ENCODE measurements at regions not wholly inside any gene's neighbourhood (a gene's known extent, or its start where the extent isn't known, plus 50 kb on each side); places are given as distances from the start of the nearest gene placed in this dataset.

- no peaks in the 10 kb centered on the region for H3K9me3 ChIP-seq (ENCODE audit: control insufficient read depth, insufficient read depth, low read depth, low read length)
- ChIA-PET POLR2A (no interaction called here), CTCF (no interaction called here)
- no peaks in the 10 kb centered on the region for H3K36me3 ChIP-seq (ENCODE audit: control insufficient read depth in 2 of 2, insufficient read depth in 1 of 2, low read length in 2 of 2)
- H3K27ac ChIP-seq (ENCODE audit: extremely low read depth, low read depth, low read length), result no peak overlapping the region
- H3K4me1 ChIP-seq (ENCODE audit: control insufficient read depth, insufficient read depth, low read length), result no peaks in the 10 kb centered on the region
- TF ChIP-seq ZNF311 (tag by site-specific recombination; IDR thresholded peaks at IDR 0.05; ENCODE audit: borderline replicate concordance) (no peak), ZNF610 (tag by site-specific recombination; IDR thresholded peaks at IDR 0.05; ENCODE audit: borderline replicate concordance) (no peak), ZNF416 (tag by site-specific recombination; IDR thresholded peaks at IDR 0.05) (no peak), ZNF521 (tag by site-specific recombination; IDR thresholded peaks at IDR 0.05) (no peak), ZNF624 (tag by site-specific recombination; IDR thresholded peaks at IDR 0.05) (no peak), ZNF843 (tag by site-specific recombination; IDR thresholded peaks at IDR 0.05) (no peak), ZNF704 (tag by site-specific recombination; IDR thresholded peaks at IDR 0.05) (no peak), ZNF600 (tag by site-specific recombination; IDR thresholded peaks at IDR 0.05) (no peak), ZNF223 (tag by site-specific recombination; IDR thresholded peaks at IDR 0.05) (no peak), TSHZ1 (tag by site-specific recombination; IDR thresholded peaks at IDR 0.05; ENCODE audit: borderline replicate concordance) (no peak), ZBTB6 (tag by site-specific recombination; IDR thresholded peaks at IDR 0.05) (no peak), MEIS1 (CRISPR knock-in tag; IDR thresholded peaks at IDR 0.05; ENCODE audit: borderline replicate concordance) (no peak), ZNF518A (tag by site-specific recombination; conservative IDR thresholded peaks at IDR 0.05; ENCODE audit: low read depth) (no peak)
- TF ChIP-seq, protein P1, sequence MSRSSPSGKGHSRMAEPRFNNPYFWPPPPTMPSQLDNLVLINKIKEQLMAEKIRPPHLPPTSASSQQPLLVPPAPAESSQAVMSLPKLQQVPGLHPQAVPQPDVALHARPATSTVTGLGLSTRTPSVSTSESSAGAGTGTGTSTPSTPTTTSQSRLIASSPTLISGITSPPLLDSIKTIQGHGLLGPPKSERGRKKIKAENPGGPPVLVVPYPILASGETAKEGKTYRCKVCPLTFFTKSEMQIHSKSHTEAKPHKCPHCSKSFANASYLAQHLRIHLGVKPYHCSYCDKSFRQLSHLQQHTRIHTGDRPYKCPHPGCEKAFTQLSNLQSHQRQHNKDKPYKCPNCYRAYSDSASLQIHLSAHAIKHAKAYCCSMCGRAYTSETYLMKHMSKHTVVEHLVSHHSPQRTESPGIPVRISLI (tag by site-specific recombination; IDR thresholded peaks at IDR 0.05), result no peak
- TF ChIP-seq, protein P2, sequence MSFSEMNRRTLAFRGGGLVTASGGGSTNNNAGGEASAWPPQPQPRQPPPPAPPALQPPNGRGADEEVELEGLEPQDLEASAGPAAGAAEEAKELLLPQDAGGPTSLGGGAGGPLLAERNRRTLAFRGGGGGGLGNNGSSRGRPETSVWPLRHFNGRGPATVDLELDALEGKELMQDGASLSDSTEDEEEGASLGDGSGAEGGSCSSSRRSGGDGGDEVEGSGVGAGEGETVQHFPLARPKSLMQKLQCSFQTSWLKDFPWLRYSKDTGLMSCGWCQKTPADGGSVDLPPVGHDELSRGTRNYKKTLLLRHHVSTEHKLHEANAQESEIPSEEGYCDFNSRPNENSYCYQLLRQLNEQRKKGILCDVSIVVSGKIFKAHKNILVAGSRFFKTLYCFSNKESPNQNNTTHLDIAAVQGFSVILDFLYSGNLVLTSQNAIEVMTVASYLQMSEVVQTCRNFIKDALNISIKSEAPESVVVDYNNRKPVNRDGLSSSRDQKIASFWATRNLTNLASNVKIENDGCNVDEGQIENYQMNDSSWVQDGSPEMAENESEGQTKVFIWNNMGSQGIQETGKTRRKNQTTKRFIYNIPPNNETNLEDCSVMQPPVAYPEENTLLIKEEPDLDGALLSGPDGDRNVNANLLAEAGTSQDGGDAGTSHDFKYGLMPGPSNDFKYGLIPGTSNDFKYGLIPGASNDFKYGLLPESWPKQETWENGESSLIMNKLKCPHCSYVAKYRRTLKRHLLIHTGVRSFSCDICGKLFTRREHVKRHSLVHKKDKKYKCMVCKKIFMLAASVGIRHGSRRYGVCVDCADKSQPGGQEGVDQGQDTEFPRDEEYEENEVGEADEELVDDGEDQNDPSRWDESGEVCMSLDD (tag by site-specific recombination; IDR thresholded peaks at IDR 0.05), result no peak
- no peak overlapping the region for H3K4me3 ChIP-seq (ENCODE audit: low read depth, low read length)
Measured at GRCh38 chr14:46499521-46499920, 152.1 kb downstream of the RPL10L start.
